SK-N-MC (cell line): ENCODE measurements at regions not wholly inside any gene's neighbourhood (a gene's known extent, or its start where the extent isn't known, plus 50 kb on each side); places are given as distances from the start of the nearest gene placed in this dataset.

ENCODE experiments used
- DNase-seq: peaks from one replicate; pipeline ENCODE4 v3.0.0-alpha.2; 2011; ENCODE audit warnings: low read depth, low spot score
- H3K27ac ChIP-seq: fragments of 200-600 bp; sonication (generic); 2 replicates; pipeline ENCODE4 v1.5.1; 2016; ENCODE audit warnings: mixed run types
- H3K36me3 ChIP-seq: fragments of 200-600 bp; sonication (generic); 2 replicates; pipeline ENCODE4 v1.6.1; 2017; ENCODE audit warnings: antibody characterized with exemption, low read length, mixed read lengths; ENCODE audit not compliant: insufficient read depth
- H3K4me3 ChIP-seq: fragments of 200-600 bp; sonication (generic); 2 replicates; pipeline ENCODE4 v1.5.1; 2016
- H3K9ac ChIP-seq: fragments of 200-600 bp; sonication (generic); 2 replicates; pipeline ENCODE4 v1.8.0; 2017; ENCODE audit warnings: mixed run types, mixed read lengths; ENCODE audit not compliant: insufficient read length
- H3K9me3 ChIP-seq: fragments of 200-600 bp; sonication (generic); 2 replicates; pipeline ENCODE4 v1.6.1; 2017; ENCODE audit warnings: low read depth, mild to moderate bottlenecking, antibody characterized with exemption, low read length, moderate library complexity, mixed read lengths
- EZH2 ChIP-seq: fragments of 200-600 bp; sonication (generic); IDR thresholded peaks from one replicate; pipeline ENCODE4 v1.6.1; 2017; ENCODE audit warnings: antibody characterized with exemption
- FOXP2 ChIP-seq: optimal IDR thresholded peaks from 2 replicates; pipeline ENCODE3; 2011; ENCODE audit warnings: mild to moderate bottlenecking, moderate library complexity; ENCODE audit not compliant: insufficient read depth; ENCODE audit errors: extremely low read length, control extremely low read depth
- POLR2AphosphoS5 ChIP-seq: IDR thresholded peaks from 2 replicates; pipeline ENCODE4 v1.6.1; 2012; ENCODE audit warnings: mild to moderate bottlenecking, low read depth, low read length, borderline replicate concordance

DNA sequence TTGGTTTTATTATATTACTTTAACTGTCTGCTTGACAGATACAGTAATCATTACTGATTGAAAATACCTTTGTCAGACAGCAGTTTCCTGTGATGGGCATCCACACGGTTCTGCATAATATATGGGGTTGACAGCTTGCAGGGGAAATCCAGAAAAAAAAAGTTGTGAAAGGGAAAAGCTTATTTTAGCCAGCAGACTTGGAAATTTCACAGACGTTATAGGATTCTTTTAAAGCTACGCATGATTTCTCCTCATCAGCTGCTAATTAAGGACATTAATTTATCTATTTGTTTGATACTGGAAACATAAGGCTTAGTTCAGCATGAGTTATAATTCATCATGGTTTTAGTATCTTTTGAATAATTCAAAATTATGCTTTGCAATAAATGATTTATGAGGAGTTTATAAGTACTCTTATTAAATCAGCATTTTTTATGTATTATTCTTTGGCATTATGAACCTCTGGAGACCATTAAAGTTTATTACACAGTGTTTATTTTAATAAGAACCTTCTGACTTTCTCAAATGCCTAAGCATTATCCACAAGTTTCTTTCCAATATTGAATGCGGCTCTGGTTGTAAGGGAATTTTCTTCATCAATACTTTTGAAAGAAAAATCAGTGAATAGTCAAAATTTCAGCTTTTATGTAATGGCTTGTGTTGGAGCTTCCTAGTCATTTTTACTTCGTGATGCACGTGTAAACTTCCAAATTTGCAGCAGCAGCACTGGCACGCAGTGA, 235.3 kb upstream of the KCNK2 start:
- Histone ChIP-seq H3K36me3 (no peaks in the 10 kb centered on the region), H3K27ac (no peak overlapping the region), H3K9ac (no peak overlapping the region), H3K4me3 (no peak overlapping the region; the same call in 1 of the 2 replicates), H3K9me3 (no peaks in the 10 kb centered on the region)
- TF ChIP-seq POLR2AphosphoS5 (no peak; the same call in 1 of the 2 replicates), FOXP2 (no peak), EZH2 (no peak)
- DNase-seq = peak; percentile 39

DNA sequence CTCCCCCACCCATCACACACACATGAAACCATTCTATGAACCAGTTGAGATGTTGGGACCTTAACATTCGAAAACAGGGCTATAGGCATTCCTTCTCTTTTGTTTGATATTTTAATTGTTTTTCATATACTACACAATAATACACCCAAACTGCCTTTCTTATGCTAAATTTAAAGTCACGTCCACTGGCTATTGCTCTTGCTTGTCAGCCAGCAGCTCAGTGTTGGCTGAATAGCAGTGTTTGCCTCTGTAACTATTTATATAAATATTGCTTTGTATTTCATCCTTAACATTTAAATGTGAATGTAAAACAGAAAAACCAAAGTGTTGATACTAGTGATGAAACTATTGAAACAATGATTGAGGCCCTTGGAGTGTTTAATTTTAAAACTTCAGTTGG, 234.4 kb upstream of the KCNK2 start:
- H3K27ac ChIP-seq = no peak overlapping the region
- H3K36me3 ChIP-seq = no peaks in the 10 kb centered on the region
- H3K9ac ChIP-seq = no peak overlapping the region
- no peaks in the 10 kb centered on the region for H3K9me3 ChIP-seq
- no peak overlapping the region for H3K4me3 ChIP-seq
- no peak for TF ChIP-seq EZH2
- TF ChIP-seq POLR2AphosphoS5 = no peak
- TF ChIP-seq FOXP2 = no peak
- no peak for DNase-seq

DNA sequence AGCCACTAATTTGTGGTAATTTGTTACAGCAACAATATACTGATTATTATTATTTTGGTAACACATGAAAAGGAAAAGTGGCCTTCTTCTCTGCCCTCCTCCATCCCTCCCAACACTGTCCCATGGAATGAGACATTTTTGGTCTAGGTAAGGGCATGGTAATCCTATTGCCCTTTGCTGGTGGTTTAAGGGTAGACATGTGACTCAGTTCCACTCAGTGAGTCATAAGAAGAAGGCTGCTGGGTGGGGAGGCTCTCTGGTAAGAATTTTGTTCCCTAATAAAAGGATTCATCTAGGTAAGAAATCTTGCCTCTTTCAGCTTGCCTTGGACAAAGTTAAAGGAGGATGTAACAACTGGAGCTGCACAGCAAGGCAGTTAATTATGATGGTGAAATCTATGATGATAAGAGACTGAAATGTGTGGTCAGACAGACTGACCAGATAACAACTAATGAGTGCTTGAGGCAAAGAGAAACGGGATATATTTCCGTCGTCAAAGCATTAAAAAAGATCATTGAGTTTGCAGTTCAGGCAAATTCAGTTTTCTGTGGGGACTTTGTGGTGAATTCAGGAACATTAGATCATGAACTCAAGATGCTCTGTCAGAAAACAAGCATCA, 232.0 kb upstream of the KCNK2 start:
- H3K9ac ChIP-seq = no peak overlapping the region
- H3K36me3 ChIP-seq = no peaks in the 10 kb centered on the region
- TF ChIP-seq POLR2AphosphoS5 (no peak), FOXP2 (no peak), EZH2 (no peak)
- no peak overlapping the region for H3K27ac ChIP-seq
- no peak for DNase-seq
- H3K9me3 ChIP-seq = no peaks in the 10 kb centered on the region
- H3K4me3 ChIP-seq = no peak overlapping the region

DNA sequence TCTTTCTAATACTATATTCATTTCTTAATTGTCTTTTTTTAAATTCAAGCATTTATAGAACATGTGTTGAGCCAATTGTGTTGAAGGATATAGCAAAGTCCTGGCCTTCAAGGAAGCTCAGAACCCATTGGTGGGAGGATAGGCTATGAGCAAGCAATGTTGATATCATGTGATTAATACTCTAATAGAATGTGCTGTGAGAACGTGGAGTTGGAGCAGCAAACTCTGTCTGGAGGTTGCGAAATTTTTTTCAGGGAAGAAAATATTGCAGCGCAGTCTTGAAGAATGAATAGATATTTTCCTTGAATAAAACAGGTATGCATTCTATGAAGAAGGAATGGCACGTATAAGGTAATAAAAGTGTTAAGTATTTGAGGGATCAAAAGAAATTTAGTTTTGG, 229.2 kb upstream of the KCNK2 start:
- TF ChIP-seq FOXP2 (no peak), EZH2 (no peak), POLR2AphosphoS5 (no peak)
- no peak for DNase-seq
- no peaks in the 10 kb centered on the region for H3K36me3 ChIP-seq
- no peak overlapping the region for H3K9ac ChIP-seq
- no peak overlapping the region for H3K27ac ChIP-seq
- H3K4me3 ChIP-seq = no peak overlapping the region
- H3K9me3 ChIP-seq = no peaks in the 10 kb centered on the region

DNA sequence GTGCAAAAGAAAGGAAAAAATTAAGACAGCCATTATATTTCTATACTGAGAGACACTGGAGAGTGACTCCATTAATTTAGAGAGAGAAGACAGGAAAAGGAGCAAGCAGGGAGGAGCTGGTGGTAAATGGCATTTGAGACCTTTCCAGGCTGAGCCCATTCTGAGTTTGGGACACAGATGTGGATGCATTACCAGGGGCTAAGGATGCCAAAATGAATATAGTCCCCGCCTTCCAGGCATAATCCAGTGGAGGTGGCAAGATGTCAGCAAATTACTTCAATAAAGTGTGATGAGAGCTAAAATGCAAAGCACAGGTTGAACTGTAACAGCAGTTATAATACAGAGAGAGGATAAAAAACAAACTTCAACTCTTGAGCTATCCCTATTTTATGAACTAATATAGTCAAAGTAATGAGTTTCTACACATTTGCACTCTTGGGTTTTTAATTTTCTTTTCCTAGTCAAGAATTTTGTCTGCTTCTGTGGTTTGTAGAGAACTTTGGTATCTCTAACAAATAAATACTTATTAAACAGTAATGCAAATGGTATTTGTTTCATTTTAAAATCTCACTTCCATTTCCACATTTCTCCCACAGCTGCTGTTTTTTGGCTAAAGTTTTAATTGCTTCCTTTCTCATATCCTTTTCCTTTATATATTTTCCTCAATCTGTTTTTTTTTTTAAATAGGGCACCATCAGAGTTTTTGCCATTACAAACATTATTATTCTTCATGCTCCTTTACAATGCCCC, 228.2 kb upstream of the KCNK2 start:
- DNase-seq = no peak
- no peak for TF ChIP-seq FOXP2
- TF ChIP-seq EZH2 = no peak
- TF ChIP-seq POLR2AphosphoS5 = no peak
- Histone ChIP-seq H3K36me3 (no peaks in the 10 kb centered on the region), H3K9me3 (no peaks in the 10 kb centered on the region), H3K4me3 (no peak overlapping the region), H3K9ac (no peak overlapping the region), H3K27ac (no peak overlapping the region)

DNA sequence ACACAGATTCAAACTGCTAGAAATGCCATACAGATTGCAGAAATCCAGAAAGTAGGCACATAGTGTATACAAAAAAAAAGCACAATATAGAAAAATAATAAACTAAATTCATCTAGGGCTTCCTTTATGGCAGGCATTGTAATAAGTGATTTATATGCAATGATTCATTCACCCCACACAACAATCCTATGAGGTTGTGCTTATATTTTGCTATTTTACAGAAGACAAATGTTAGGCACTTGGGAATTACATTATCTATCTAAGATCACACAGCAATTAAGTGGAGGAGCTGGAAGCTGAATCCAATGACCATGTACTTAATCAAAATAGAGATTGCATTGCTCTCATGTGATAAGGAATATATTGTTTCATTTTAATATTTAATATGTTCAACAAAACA, 225.7 kb upstream of the KCNK2 start:
- no peaks in the 10 kb centered on the region for H3K9me3 ChIP-seq

DNA sequence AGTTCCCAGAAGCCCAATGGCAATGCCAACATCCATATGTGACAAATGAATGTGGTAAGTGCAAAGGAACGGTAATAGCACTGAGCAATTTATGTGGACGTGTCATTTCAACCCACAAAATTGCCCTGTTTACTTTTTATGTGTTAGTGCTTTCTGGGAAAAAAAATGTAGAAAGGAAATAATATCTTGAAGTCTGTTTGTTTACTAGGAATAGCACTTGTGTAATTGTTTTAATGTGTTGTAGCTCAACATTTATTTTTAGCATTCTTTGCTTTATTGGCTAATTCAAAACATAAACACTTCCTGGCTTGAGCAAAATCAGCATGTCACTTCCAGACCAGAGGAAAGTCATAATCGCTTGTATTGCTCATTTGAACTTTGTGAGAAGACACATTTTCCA, 224.8 kb upstream of the KCNK2 start:
- DNase-seq = no peak
- Histone ChIP-seq H3K4me3 (no peak overlapping the region), H3K9ac (no peak overlapping the region), H3K9me3 (no peaks in the 10 kb centered on the region), H3K27ac (no peak overlapping the region), H3K36me3 (no peaks in the 10 kb centered on the region)
- TF ChIP-seq EZH2 = no peak
- no peak for TF ChIP-seq FOXP2
- TF ChIP-seq POLR2AphosphoS5 = no peak

More for the DNA sequence above, 225.7 kb upstream of the KCNK2 start:
- TF ChIP-seq EZH2 (no peak), FOXP2 (no peak), POLR2AphosphoS5 (no peak)
- DNase-seq = no peak
- Histone ChIP-seq H3K9ac (no peak overlapping the region), H3K27ac (no peak overlapping the region), H3K36me3 (no peaks in the 10 kb centered on the region), H3K4me3 (no peak overlapping the region)

DNA sequence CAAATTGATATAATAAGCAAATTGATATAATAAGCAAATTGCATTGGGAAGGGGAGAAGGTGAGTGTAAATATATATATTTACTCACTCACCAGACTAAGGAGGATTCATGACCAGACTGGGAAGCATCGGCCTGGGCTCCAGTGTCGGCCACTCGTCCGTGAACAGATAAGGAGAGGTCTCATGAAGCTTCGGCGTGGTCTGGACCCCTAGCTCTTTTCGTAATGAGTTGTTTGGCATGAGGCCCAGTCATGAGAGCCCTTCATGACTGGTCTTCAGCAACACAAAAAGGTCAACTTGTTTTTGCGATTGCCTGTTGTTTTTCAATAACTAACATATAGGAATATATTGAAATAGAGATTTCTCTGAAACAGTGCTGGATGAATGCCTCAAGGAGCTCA, 222.9 kb upstream of the KCNK2 start:
- Histone ChIP-seq H3K27ac (no peak overlapping the region), H3K9me3 (no peaks in the 10 kb centered on the region), H3K9ac (no peak overlapping the region), H3K4me3 (no peak overlapping the region), H3K36me3 (no peaks in the 10 kb centered on the region)
- TF ChIP-seq EZH2 (no peak), FOXP2 (no peak), POLR2AphosphoS5 (no peak)
- DNase-seq = no peak

DNA sequence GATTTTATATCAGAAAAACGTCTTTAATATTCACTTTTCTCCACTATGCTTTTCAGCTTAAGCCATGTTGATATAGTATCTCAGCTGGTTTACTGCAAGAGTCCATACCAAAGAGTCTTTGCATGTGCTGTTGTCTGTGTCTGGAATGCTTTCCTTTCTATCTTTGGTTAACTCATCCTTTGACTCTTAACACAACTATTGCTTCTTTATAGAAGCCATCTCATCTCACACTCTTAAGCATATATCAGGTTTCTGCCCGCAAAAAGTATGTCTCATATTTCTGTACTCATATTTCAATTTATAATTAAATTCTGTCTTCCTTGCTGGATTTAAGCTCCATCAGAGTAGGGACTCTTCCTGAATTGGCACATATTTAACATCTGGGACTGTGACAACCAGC, 220.9 kb upstream of the KCNK2 start:
- Histone ChIP-seq H3K27ac (no peak overlapping the region), H3K36me3 (no peaks in the 10 kb centered on the region), H3K9me3 (no peaks in the 10 kb centered on the region), H3K9ac (no peak overlapping the region), H3K4me3 (no peak overlapping the region)
- no peak for TF ChIP-seq FOXP2
- no peak for TF ChIP-seq POLR2AphosphoS5
- no peak for TF ChIP-seq EZH2
- DNase-seq = no peak
